CD4-positive, alpha-beta T cell treated with Interleukin-10 for 1 hour (primary cell): ENCODE measurements at regions not wholly inside any gene's neighbourhood (a gene's known extent, or its start where the extent isn't known, plus 50 kb on each side); places are given as distances from the start of the nearest gene placed in this dataset.
"Not testable (repeated sequence)": the region's sequence is repeated elsewhere in the genome, so short reads cannot be mapped to it uniquely, and the experiment has no call there.

ENCODE experiments used
- DNase-seq: peaks from one replicate; pipeline ENCODE4 v3.0.0-alpha.2; 2020

GRCh38 chr5:87115839-87116364 lies 151.8 kb upstream of the RASA1 start:
- no peak for DNase-seq

GRCh38 chr5:87116825-87117512 lies 150.7 kb upstream of the RASA1 start:
- DNase-seq: no peak

GRCh38 chr5:87119588-87119987 lies 148.1 kb upstream of the RASA1 start:
- DNase-seq: no peak

- peak; percentile 44 for DNase-seq
These were observed 147.0 kb upstream of the RASA1 start for GRCh38 chr5:87120518-87121303.

- DNase-seq: peak; percentile 62
These were observed 146.2 kb upstream of the RASA1 start for GRCh38 chr5:87121304-87122150.

GRCh38 chr5:87122151-87122977 lies 145.3 kb upstream of the RASA1 start:
- no peak for DNase-seq

GRCh38 chr5:87125766-87126165 lies 141.9 kb upstream of the RASA1 start:
- DNase-seq: no peak

- no peak for DNase-seq
These were observed 140.8 kb upstream of the RASA1 start for GRCh38 chr5:87126869-87127268.

- no peak for DNase-seq
These were observed 140.3 kb upstream of the RASA1 start for GRCh38 chr5:87127426-87127825.

- no peak for DNase-seq
These were observed 139.6 kb upstream of the RASA1 start for GRCh38 chr5:87127956-87128687.

- no peak for DNase-seq
These were observed 138.6 kb upstream of the RASA1 start for GRCh38 chr5:87129046-87129445.

GRCh38 chr5:87132696-87133095 lies 135.0 kb upstream of the RASA1 start:
- no peak for DNase-seq

GRCh38 chr5:87134513-87134912 lies 133.2 kb upstream of the RASA1 start:
- DNase-seq: not testable (repeated sequence)

GRCh38 chr5:87136096-87136495 lies 131.6 kb upstream of the RASA1 start:
- DNase-seq: no peak

GRCh38 chr5:87136733-87137132 lies 130.9 kb upstream of the RASA1 start:
- no peak for DNase-seq

- no peak for DNase-seq
These were observed 130.4 kb upstream of the RASA1 start for GRCh38 chr5:87137283-87137682.

GRCh38 chr5:87138091-87138805 lies 129.4 kb upstream of the RASA1 start:
- no peak for DNase-seq

- no peak for DNase-seq
These were observed 127.9 kb upstream of the RASA1 start for GRCh38 chr5:87139795-87140194.

GRCh38 chr5:87141544-87141943 lies 126.1 kb upstream of the RASA1 start:
- no peak for DNase-seq

GRCh38 chr5:87145853-87146252 lies 121.8 kb upstream of the RASA1 start:
- DNase-seq: not testable (repeated sequence)

- DNase-seq: no peak
These were observed 120.2 kb upstream of the RASA1 start for GRCh38 chr5:87147441-87147840.
